ENCODE measurements at regions not wholly inside any gene's neighbourhood (a gene's known extent, or its start where the extent isn't known, plus 50 kb on each side); places are given as distances from the start of the nearest gene placed in this dataset.

- no peak for TF ChIP-seq ZNF692 (tag by site-specific recombination; IDR thresholded peaks at IDR 0.05)
- no peak for TF ChIP-seq ZNF580 (tag by site-specific recombination; IDR thresholded peaks at IDR 0.05)
- no peak for TF ChIP-seq ZNF529 (tag by site-specific recombination; IDR thresholded peaks at IDR 0.05; ENCODE audit: insufficient replicate concordance)
- no peak for TF ChIP-seq TSHZ1 (tag by site-specific recombination; IDR thresholded peaks at IDR 0.05; ENCODE audit: borderline replicate concordance)
- TF ChIP-seq ZBTB1 (tag by site-specific recombination; IDR thresholded peaks at IDR 0.05), result no peak
- no peak for TF ChIP-seq ZNF791 (tag by site-specific recombination; IDR thresholded peaks at IDR 0.05)
- TF ChIP-seq ZNF37A (tag by site-specific recombination; IDR thresholded peaks at IDR 0.05), result no peak
Observed at GRCh38 chr9:105188746-105189145, 55.7 kb upstream of the SLC44A1 start (continued).

DNA sequence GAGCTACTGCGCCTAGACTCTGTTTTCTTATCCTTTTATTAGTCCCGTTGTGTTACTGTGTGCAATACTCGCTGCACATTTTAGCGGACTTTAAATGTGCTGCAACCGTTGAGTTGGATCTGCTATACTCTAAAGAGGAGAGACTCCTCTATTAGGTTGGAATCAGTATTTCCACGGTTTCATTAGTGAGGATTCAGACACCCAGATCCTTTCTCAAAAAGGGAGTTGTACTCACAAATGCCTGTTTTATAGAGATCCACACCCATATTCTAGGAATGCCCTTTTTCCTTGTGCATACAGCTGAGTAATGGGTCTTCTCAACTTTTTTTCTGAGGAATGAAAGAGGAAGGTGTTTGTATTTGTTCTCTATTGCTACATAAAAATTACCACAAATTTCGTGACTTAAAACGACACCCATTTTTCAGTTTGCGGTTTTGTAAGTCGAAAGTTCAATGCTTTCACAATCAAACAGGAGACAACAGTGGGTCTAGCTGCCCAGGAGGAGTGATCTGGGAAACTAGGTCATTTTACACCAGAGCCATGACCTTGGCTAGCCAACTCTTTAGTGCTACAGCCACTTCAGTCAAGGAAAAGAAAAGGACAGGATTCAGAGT is 52.8 kb upstream of the SLC44A1 start:
- H3K4me1 ChIP-seq (ENCODE audit: control insufficient read depth, insufficient read depth, low read length), result no peaks in the 10 kb centered on the region; the same call in 1 of the 2 replicates
- ChIA-PET CTCF (no interaction called here), POLR2A (no interaction called here)
- no peak overlapping the region for H3K4me3 ChIP-seq (ENCODE audit: low read depth, low read length)
- H3K36me3 ChIP-seq (ENCODE audit: control insufficient read depth in 2 of 2, insufficient read depth in 1 of 2, low read length in 2 of 2), result no peaks in the 10 kb centered on the region
- no peaks in the 10 kb centered on the region for H3K9me3 ChIP-seq (ENCODE audit: control insufficient read depth, insufficient read depth, low read depth, low read length)
- H3K27ac ChIP-seq (ENCODE audit: extremely low read depth, low read depth, low read length), result no peak overlapping the region
- TF ChIP-seq AEBP2 (tag by site-specific recombination; IDR thresholded peaks at IDR 0.05; ENCODE audit: borderline replicate concordance) (no peak), ZNF513 (tag by site-specific recombination; IDR thresholded peaks at IDR 0.05) (no peak), ZNF449 (tag by site-specific recombination; IDR thresholded peaks at IDR 0.05) (no peak), ZNF24 (tag by site-specific recombination; IDR thresholded peaks at IDR 0.05) (no peak), ZNF133 (tag by site-specific recombination; IDR thresholded peaks at IDR 0.05) (no peak), ZFP41 (tag by site-specific recombination; IDR thresholded peaks at IDR 0.05; ENCODE audit: borderline replicate concordance) (no peak), ZNF548 (tag by site-specific recombination; IDR thresholded peaks at IDR 0.05) (no peak), ZSCAN5A (tag by site-specific recombination; IDR thresholded peaks at IDR 0.05) (no peak), ZSCAN23 (tag by site-specific recombination; IDR thresholded peaks at IDR 0.05) (no peak), ZNF624 (tag by site-specific recombination; IDR thresholded peaks at IDR 0.05) (no peak), ZNF768 (tag by site-specific recombination; IDR thresholded peaks at IDR 0.05) (no peak), ZNF580 (tag by site-specific recombination; IDR thresholded peaks at IDR 0.05) (no peak), KLF16 (tag by site-specific recombination; IDR thresholded peaks at IDR 0.05) (no peak), ZNF670 (tag by site-specific recombination; IDR thresholded peaks at IDR 0.05; ENCODE audit: low read depth) (no peak), ZNF791 (tag by site-specific recombination; IDR thresholded peaks at IDR 0.05) (no peak)
